ENCODE measurements at regions not wholly inside any gene's neighbourhood (a gene's known extent, or its start where the extent isn't known, plus 50 kb on each side); places are given as distances from the start of the nearest gene placed in this dataset.

- no peak overlapping the region for H3K27ac ChIP-seq (ENCODE audit: low read depth, low read length)
- H3K9ac ChIP-seq (ENCODE audit: low read length): no peak overlapping the region
- H3K4me2 ChIP-seq (ENCODE audit: low read depth, low read length, poor library complexity, severe bottlenecking): no peak overlapping the region
- no peaks in the 10 kb centered on the region for H3K27me3 ChIP-seq (ENCODE audit: low read length)
- no peak overlapping the region for H2AFZ ChIP-seq (ENCODE audit: low read depth, low read length, severe bottlenecking)
- no peaks in the 10 kb centered on the region for H3K9me2 ChIP-seq (replicated peaks; ENCODE audit: insufficient read depth, low read length)
- no peaks in the 10 kb centered on the region for H3F3A ChIP-seq (ENCODE audit: insufficient read depth)
- no peaks in the 10 kb centered on the region for H3K9me3 ChIP-seq (ENCODE audit: insufficient read depth, low read length)
- TF ChIP-seq EZH2phosphoT487 (conservative IDR thresholded peaks at IDR 0.05; ENCODE audit: low read length) (no peak), CTCF (IDR thresholded peaks at IDR 0.05; ENCODE audit: insufficient read depth, low read length, poor library complexity, severe bottlenecking) (no peak)
- H4K20me1 ChIP-seq (ENCODE audit: low read depth, low read length): no peaks in the 10 kb centered on the region
- H3K4me3 ChIP-seq (ENCODE audit: insufficient read depth, low read length, poor library complexity, severe bottlenecking): no peak overlapping the region
- no peaks in the 10 kb centered on the region for H3K79me2 ChIP-seq (ENCODE audit: insufficient read depth, low read length)
- no peaks in the 10 kb centered on the region for H3K36me3 ChIP-seq (ENCODE audit: low read length)
Observed at GRCh38 chr14:101044741-101045140, 141.2 kb upstream of the RTL1 start.

- TF ChIP-seq EZH2phosphoT487 (conservative IDR thresholded peaks at IDR 0.05; ENCODE audit: low read length) (no peak), CTCF (IDR thresholded peaks at IDR 0.05; ENCODE audit: insufficient read depth, low read length, poor library complexity, severe bottlenecking) (no peak)
- Histone ChIP-seq H3K27ac (ENCODE audit: low read depth, low read length) (no peak overlapping the region), H3K9me3 (ENCODE audit: insufficient read depth, low read length) (no peaks in the 10 kb centered on the region), H3K4me3 (ENCODE audit: insufficient read depth, low read length, poor library complexity, severe bottlenecking) (no peak overlapping the region), H3K9ac (ENCODE audit: low read length) (no peak overlapping the region), H3K27me3 (ENCODE audit: low read length) (no peaks in the 10 kb centered on the region), H4K20me1 (ENCODE audit: low read depth, low read length) (no peaks in the 10 kb centered on the region), H3F3A (ENCODE audit: insufficient read depth) (no peaks in the 10 kb centered on the region), H3K4me2 (ENCODE audit: low read depth, low read length, poor library complexity, severe bottlenecking) (no peak overlapping the region), H3K9me2 (replicated peaks; ENCODE audit: insufficient read depth, low read length) (no peaks in the 10 kb centered on the region), H3K36me3 (ENCODE audit: low read length) (no peaks in the 10 kb centered on the region), H3K79me2 (ENCODE audit: insufficient read depth, low read length) (no peaks in the 10 kb centered on the region), H2AFZ (ENCODE audit: low read depth, low read length, severe bottlenecking) (no peak overlapping the region)
Observed at GRCh38 chr14:101045511-101045910, 142.0 kb upstream of the RTL1 start.

GRCh38 chr14:101046071-101046470 is 142.5 kb upstream of the RTL1 start:
- Histone ChIP-seq H3F3A (ENCODE audit: insufficient read depth) (no peaks in the 10 kb centered on the region), H3K9me3 (ENCODE audit: insufficient read depth, low read length) (no peaks in the 10 kb centered on the region), H3K79me2 (ENCODE audit: insufficient read depth, low read length) (no peaks in the 10 kb centered on the region), H3K9ac (ENCODE audit: low read length) (no peak overlapping the region), H3K27me3 (ENCODE audit: low read length) (no peaks in the 10 kb centered on the region), H3K4me3 (ENCODE audit: insufficient read depth, low read length, poor library complexity, severe bottlenecking) (no peak overlapping the region), H3K4me2 (ENCODE audit: low read depth, low read length, poor library complexity, severe bottlenecking) (no peak overlapping the region), H2AFZ (ENCODE audit: low read depth, low read length, severe bottlenecking) (no peak overlapping the region), H3K36me3 (ENCODE audit: low read length) (no peaks in the 10 kb centered on the region), H3K27ac (ENCODE audit: low read depth, low read length) (no peak overlapping the region), H3K9me2 (replicated peaks; ENCODE audit: insufficient read depth, low read length) (no peaks in the 10 kb centered on the region), H4K20me1 (ENCODE audit: low read depth, low read length) (no peaks in the 10 kb centered on the region)
- TF ChIP-seq CTCF (IDR thresholded peaks at IDR 0.05; ENCODE audit: insufficient read depth, low read length, poor library complexity, severe bottlenecking): no peak
- TF ChIP-seq EZH2phosphoT487 (conservative IDR thresholded peaks at IDR 0.05; ENCODE audit: low read length): no peak
